ENCODE measurements at regions not wholly inside any gene's neighbourhood (a gene's known extent, or its start where the extent isn't known, plus 50 kb on each side); places are given as distances from the start of the nearest gene placed in this dataset.
"Not testable (repeated sequence)": the region's sequence is repeated elsewhere in the genome, so short reads cannot be mapped to it uniquely, and the experiment has no call there.

GRCh38 chr7:24436131-24436920, 136.9 kb upstream of the PALS2 start:
- Histone ChIP-seq H3K4me2 (no peak overlapping the region), H3K9me3 (ENCODE audit: low read depth) (no peaks in the 10 kb centered on the region), H3K36me3 (replicated peaks; ENCODE audit: insufficient read depth, low read depth) (no peaks in the 10 kb centered on the region), H4K20me1 (ENCODE audit: insufficient read depth, poor library complexity, severe bottlenecking) (no peaks in the 10 kb centered on the region), H3K4me1 (ENCODE audit: insufficient read depth) (no peaks in the 10 kb centered on the region), H3K4me3 (no peak overlapping the region), H3K79me2 (no peaks in the 10 kb centered on the region), H2AFZ (no peak overlapping the region), H3K27ac (no peak overlapping the region), H3K9me2 (replicated peaks; ENCODE audit: insufficient read depth) (no peaks in the 10 kb centered on the region), H3K27me3 (no peaks in the 10 kb centered on the region)
- DNase-seq (ENCODE audit: low spot score), result no peak
- WGBS (ENCODE audit: low lambda C conversion rate, missing lambda C conversion rate), result 74% methylated on average over 2 of the region's 2 CpGs
- TF ChIP-seq EZH2 (IDR thresholded peaks at IDR 0.05; ENCODE audit: borderline replicate concordance), result no peak
- no peak for TF ChIP-seq EZH2phosphoT487 (IDR thresholded peaks at IDR 0.05; ENCODE audit: low read depth, severe bottlenecking, unreplicated experiment)
- TF ChIP-seq CTCF (IDR thresholded peaks at IDR 0.05; ENCODE audit: poor library complexity), result no peak

GRCh38 chr7:24438232-24438631, 135.0 kb upstream of the PALS2 start:
- Histone ChIP-seq H3K27me3 (no peaks in the 10 kb centered on the region), H3K27ac (no peak overlapping the region), H3K9me3 (ENCODE audit: low read depth) (no peaks in the 10 kb centered on the region), H4K20me1 (ENCODE audit: insufficient read depth, poor library complexity, severe bottlenecking) (no peaks in the 10 kb centered on the region), H2AFZ (no peak overlapping the region), H3K36me3 (replicated peaks; ENCODE audit: insufficient read depth, low read depth) (no peaks in the 10 kb centered on the region), H3K4me1 (ENCODE audit: insufficient read depth) (no peaks in the 10 kb centered on the region), H3K4me2 (no peak overlapping the region), H3K4me3 (no peak overlapping the region), H3K79me2 (no peaks in the 10 kb centered on the region), H3K9me2 (replicated peaks; ENCODE audit: insufficient read depth) (no peaks in the 10 kb centered on the region)
- DNase-seq (ENCODE audit: low spot score), result no peak
- no peak for TF ChIP-seq EZH2 (IDR thresholded peaks at IDR 0.05; ENCODE audit: borderline replicate concordance)
- no peak for TF ChIP-seq CTCF (IDR thresholded peaks at IDR 0.05; ENCODE audit: poor library complexity)
- TF ChIP-seq EZH2phosphoT487 (IDR thresholded peaks at IDR 0.05; ENCODE audit: low read depth, severe bottlenecking, unreplicated experiment), result no peak

GRCh38 chr7:24439104-24439503, 134.1 kb upstream of the PALS2 start:
- H3K9me3 ChIP-seq (ENCODE audit: low read depth); DNase-seq (ENCODE audit: low spot score); H2AFZ ChIP-seq; H4K20me1 ChIP-seq (ENCODE audit: insufficient read depth, poor library complexity, severe bottlenecking); H3K36me3 ChIP-seq (replicated peaks; ENCODE audit: insufficient read depth, low read depth); H3K27ac ChIP-seq; H3K27me3 ChIP-seq; H3K4me2 ChIP-seq; H3K9me2 ChIP-seq (replicated peaks; ENCODE audit: insufficient read depth); H3K4me3 ChIP-seq; H3K4me1 ChIP-seq (ENCODE audit: insufficient read depth); H3K79me2 ChIP-seq: not testable (repeated sequence)
- WGBS (ENCODE audit: low lambda C conversion rate, missing lambda C conversion rate), result 91% methylated on average over 3 of the region's 3 CpGs

GRCh38 chr7:24440892-24441291, 132.4 kb upstream of the PALS2 start:
- no peaks in the 10 kb centered on the region for H3K9me3 ChIP-seq (ENCODE audit: low read depth)
- no peaks in the 10 kb centered on the region for H3K9me2 ChIP-seq (replicated peaks; ENCODE audit: insufficient read depth)
- no peaks in the 10 kb centered on the region for H3K36me3 ChIP-seq (replicated peaks; ENCODE audit: insufficient read depth, low read depth)
- no peak overlapping the region for H2AFZ ChIP-seq
- H3K4me2 ChIP-seq, result no peak overlapping the region
- H3K27ac ChIP-seq, result no peak overlapping the region
- H3K4me3 ChIP-seq, result no peak overlapping the region
- no peak for DNase-seq (ENCODE audit: low spot score)
- H3K4me1 ChIP-seq (ENCODE audit: insufficient read depth), result no peaks in the 10 kb centered on the region
- no peak for TF ChIP-seq EZH2 (IDR thresholded peaks at IDR 0.05; ENCODE audit: borderline replicate concordance)
- TF ChIP-seq CTCF (IDR thresholded peaks at IDR 0.05; ENCODE audit: poor library complexity), result no peak
- TF ChIP-seq EZH2phosphoT487 (IDR thresholded peaks at IDR 0.05; ENCODE audit: low read depth, severe bottlenecking, unreplicated experiment), result no peak
- H3K27me3 ChIP-seq, result no peaks in the 10 kb centered on the region
- no peaks in the 10 kb centered on the region for H4K20me1 ChIP-seq (ENCODE audit: insufficient read depth, poor library complexity, severe bottlenecking)
- H3K79me2 ChIP-seq, result no peaks in the 10 kb centered on the region
- 81% methylated on average over 3 of the region's 3 CpGs for WGBS (ENCODE audit: low lambda C conversion rate, missing lambda C conversion rate)

All from hepatocyte (in vitro differentiated cells).